A549 (cell line): ENCODE measurements at regions not wholly inside any gene's neighbourhood (a gene's known extent, or its start where the extent isn't known, plus 50 kb on each side); places are given as distances from the start of the nearest gene placed in this dataset.
"Not testable (repeated sequence)": the region's sequence is repeated elsewhere in the genome, so short reads cannot be mapped to it uniquely, and the experiment has no call there.

ENCODE experiments used
- ATAC-seq, 2 experiments: fragments of 200-7000 bp in 1 of 2; fragments of >200 bp in 1 of 2; cut with Nextera tagmentation in 1 of 2; cut with Tn5 transposase in 1 of 2; 3 replicates each; pipeline versions ENCODE4 v1.8.0 to v1.9.1; 2018 to 2020; ENCODE audit warnings: mild to moderate bottlenecking in 1 of 2, moderate library complexity in 1 of 2
- CTCF ChIA-PET: fragments of 300-600 bp; sonication (Branson Sonifier 250); formaldehyde crosslinking; extraction: SDS; loops from one replicate; lab custom pipeline; 2021; ENCODE audit warnings: antibody characterized with exemption, inconsistent platforms; lab: Yijun Ruan, JAX
- POLR2A ChIA-PET: fragments of 350-600 bp; formaldehyde crosslinking; extraction: SDS; loops from one replicate; lab custom pipeline; 2021; ENCODE audit warnings: antibody characterized with exemption, inconsistent platforms; lab: Yijun Ruan, JAX
- DNase-seq, 2 experiments: peaks; one replicate each; pipeline versions ENCODE4 v3.0.0 to v3.0.0-alpha.2; 2011 to 2016; ENCODE audit warnings: low read depth in 1 of 2, low spot score in 1 of 2
- FAIRE-seq: peaks from 2 replicates; lab custom pipeline; 2011; peaks lifted over from hg19 to GRCh38; lab: Jason Lieb, UNC
- H3K27ac ChIP-seq, 2 experiments: fragments of >200 bp; sonication (Bioruptor Twin); formaldehyde crosslinking; 3 replicates each; pipeline ENCODE4 v1.5.1; 2016 to 2017
- H3K4me1 ChIP-seq: fragments of >200 bp; sonication (Bioruptor Twin); formaldehyde crosslinking; 3 replicates; pipeline ENCODE4 v1.6.1; 2016
- H3K4me2 ChIP-seq: fragments of >200 bp; sonication (Bioruptor Twin); formaldehyde crosslinking; 3 replicates; pipeline ENCODE4 v1.6.1; 2016
- H3K4me3 ChIP-seq: fragments of >200 bp; sonication (Bioruptor Twin); formaldehyde crosslinking; 3 replicates; pipeline ENCODE4 v1.5.1; 2016
- H3K9me3 ChIP-seq: fragments of >200 bp; sonication (Bioruptor Twin); formaldehyde crosslinking; 3 replicates; pipeline ENCODE4 v1.6.1; 2016
- CBX8 ChIP-seq: fragments of 200-600 bp; sonication (generic); IDR thresholded peaks from 2 replicates; pipeline ENCODE4 v1.6.1; 2016
- CEBPB ChIP-seq, 2 experiments: fragments of >200 bp in 1 of 2; sonication (Bioruptor Twin) in 1 of 2; formaldehyde crosslinking in 1 of 2; IDR thresholded peaks; 2 replicates each; pipeline ENCODE4 v1.6.1; 2012 to 2016
- CHD2 ChIP-seq: fragments of 150-350 bp; IDR thresholded peaks from 2 replicates; pipeline ENCODE4 v1.6.1; 2014; ENCODE audit warnings: low read length; ENCODE audit not compliant: partially characterized antibody
- CHD4 ChIP-seq: fragments of 200-600 bp; sonication (generic); IDR thresholded peaks from 2 replicates; pipeline ENCODE4 v1.6.1; 2016; ENCODE audit warnings: antibody characterized with exemption, mild to moderate bottlenecking, borderline replicate concordance
- EHF ChIP-seq: fragments of 250-450 bp; sonication (Bioruptor Pico); IDR thresholded peaks from 2 replicates; pipeline ENCODE4 v1.5.0; 2020; ENCODE audit warnings: mild to moderate bottlenecking
- EP300 ChIP-seq, 2 experiments: fragments of >200 bp; sonication (Bioruptor Twin); formaldehyde crosslinking; IDR thresholded peaks; 2 replicates in 1 of 2; 3 replicates in 1 of 2; pipeline ENCODE4 v1.6.1; 2016 to 2017
- FOSL2 ChIP-seq, 2 experiments: fragments of 450-650 bp in 1 of 2; fragments of >200 bp in 1 of 2; sonication (Bioruptor Twin) in 1 of 2; formaldehyde crosslinking; IDR thresholded peaks; 2 replicates each; pipeline versions ENCODE4 v1.5.0 to v1.6.1; 2016 to 2020; ENCODE audit warnings: mild to moderate bottlenecking in 1 of 2, moderate library complexity in 1 of 2
- FOXS1 ChIP-seq: fragments of 250-450 bp; sonication (Bioruptor Pico); IDR thresholded peaks from 2 replicates; pipeline ENCODE4 v1.5.0; 2020; ENCODE audit warnings: mild to moderate bottlenecking, moderate library complexity
- GATA3 ChIP-seq: IDR thresholded peaks from 2 replicates; pipeline ENCODE4 v1.6.1; 2012; ENCODE audit warnings: borderline replicate concordance
- HES2 ChIP-seq: fragments of >200 bp; sonication (Bioruptor Twin); formaldehyde crosslinking; IDR thresholded peaks from 2 replicates; pipeline ENCODE4 v1.6.1; 2016
- HOXB13 ChIP-seq: fragments of 250-450 bp; sonication (Bioruptor Pico); IDR thresholded peaks from 2 replicates; pipeline ENCODE4 v1.5.0; 2020; ENCODE audit warnings: low read depth, mild to moderate bottlenecking, moderate library complexity
- JUN ChIP-seq, 2 experiments: fragments of >200 bp; sonication (Bioruptor Twin); formaldehyde crosslinking; IDR thresholded peaks; 2 replicates in 1 of 2; 3 replicates in 1 of 2; pipeline ENCODE4 v1.6.1; 2016 to 2017
- JUNB ChIP-seq: fragments of >200 bp; sonication (Bioruptor Twin); formaldehyde crosslinking; IDR thresholded peaks from 2 replicates; pipeline ENCODE4 v1.6.1; 2016
- KDM5A ChIP-seq: fragments of 200-600 bp; sonication (generic); IDR thresholded peaks from 2 replicates; pipeline ENCODE4 v1.6.1; 2016; ENCODE audit warnings: antibody characterized with exemption, mild to moderate bottlenecking
- MYC ChIP-seq: IDR thresholded peaks from 2 replicates; pipeline ENCODE4 v1.6.1; 2012; ENCODE audit warnings: mild to moderate bottlenecking, inconsistent platforms, low read length, improper control_type of control experiment, borderline replicate concordance
- NPAS2 ChIP-seq: fragments of 250-450 bp; sonication (Bioruptor Pico); IDR thresholded peaks from 2 replicates; pipeline ENCODE4 v1.8.0; 2022; ENCODE audit warnings: mild to moderate bottlenecking, moderate library complexity, borderline replicate concordance
- PBX3 ChIP-seq: IDR thresholded peaks from 2 replicates; pipeline ENCODE4 v1.6.1; 2012
- RAD21 ChIP-seq, 2 experiments: fragments of >200 bp in 1 of 2; sonication (Bioruptor Twin) in 1 of 2; formaldehyde crosslinking in 1 of 2; IDR thresholded peaks in 1 of 2; conservative IDR thresholded peaks in 1 of 2; 2 replicates in 1 of 2; 3 replicates in 1 of 2; pipeline ENCODE4 v1.6.1; 2012 to 2018; ENCODE audit warnings: inconsistent platforms in 1 of 2
- RCOR1 ChIP-seq: fragments of 150-350 bp; IDR thresholded peaks from 2 replicates; pipeline ENCODE4 v1.6.1; 2014; ENCODE audit warnings: antibody characterized with exemption, low read length, low read depth
- SMC3 ChIP-seq: fragments of >200 bp; sonication (Bioruptor Twin); formaldehyde crosslinking; IDR thresholded peaks from 3 replicates; pipeline ENCODE4 v1.6.1; 2018; ENCODE audit warnings: inconsistent platforms
- ZFP36 ChIP-seq: fragments of 450-650 bp; IDR thresholded peaks from 2 replicates; pipeline ENCODE4 v1.6.1; 2014; ENCODE audit warnings: borderline replicate concordance; ENCODE audit not compliant: partially characterized antibody
- ZNF302 ChIP-seq: fragments of 250-450 bp; sonication (Bioruptor Pico); IDR thresholded peaks from 2 replicates; pipeline ENCODE4 v1.9.0; 2021; ENCODE audit warnings: inconsistent platforms, mild to moderate bottlenecking, moderate library complexity
- WGBS: methylation state at CpG from one replicate; pipeline ENCODE4 v1.1.6; 2017; ENCODE audit errors: missing lambda C conversion rate; 5-methylcytosine and 5-hydroxymethylcytosine counted together
- TF ChIP-seq, protein P1 (sequence below): fragments of >200 bp; sonication (Bioruptor Twin); formaldehyde crosslinking; IDR thresholded peaks from 3 replicates; pipeline ENCODE4 v1.6.1; 2016

- WGBS = 68% methylated on average over 6 of the region's 6 CpGs
- Histone ChIP-seq H3K9me3 (peaks cover 14% of the 10 kb centered on the region; the same call in 2 of the 3 replicates), H3K27ac (no peak overlapping the region), H3K4me1 (peaks cover 17% of the 10 kb centered on the region), H3K4me2 (peak overlapping the region; percentile 54; the same call in 1 of the 3 replicates), H3K4me3 (no peak overlapping the region)
- ChIA-PET POLR2A (no interaction called here), CTCF (interaction anchor here (0.7 to 1.5 kb wide), 2 partner anchors 12 to 72 kb away, joined by 3 read pairs; no protein-coding TSS in a partner anchor)
- DNase-seq (no peak), FAIRE-seq (no peak), ATAC-seq (no peak)
- no peak for TF ChIP-seq EHF
- no peak for TF ChIP-seq CHD4
- no peak for TF ChIP-seq FOXS1 (CRISPR knock-in tag)
- no peak for TF ChIP-seq NPAS2 (CRISPR knock-in tag)
- no peak for TF ChIP-seq GATA3
Measured at GRCh38 chr2:72078773-72079172, 68.9 kb downstream of the CYP26B1 start.

DNA sequence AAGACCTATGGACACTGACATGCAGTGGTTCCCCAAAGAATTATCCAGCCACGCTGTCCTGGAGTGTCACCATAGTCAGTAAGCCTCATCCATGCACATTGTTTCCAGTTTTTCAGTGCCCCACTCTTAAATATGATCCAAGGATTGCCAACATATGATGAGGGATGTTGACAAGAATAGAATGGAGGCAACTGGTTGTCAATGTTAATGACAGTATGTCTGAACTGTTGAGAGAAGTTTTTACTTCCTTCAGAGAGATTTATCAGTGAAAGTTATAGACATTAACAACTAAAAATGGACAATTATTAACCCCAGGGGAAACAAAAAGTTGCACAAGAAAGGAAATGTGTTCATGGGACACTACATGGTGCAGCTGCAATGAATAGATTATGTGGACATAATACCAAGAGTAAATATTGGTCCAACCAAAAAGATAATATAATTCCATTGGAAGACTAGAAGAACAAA lies 69.9 kb downstream of the CYP26B1 start:
- POLR2A ChIA-PET = no interaction called here
- CTCF ChIA-PET = no interaction called here
- peak in 1 of 2 experiments; percentile 72 for DNase-seq
- TF ChIP-seq FOSL2 (IDR thresholded peaks at IDR 0.05) = no peak
- peak; percentile 19; the same call in 1 of the 2 replicates for TF ChIP-seq FOSL2 (CRISPR knock-in tag; IDR thresholded peaks at IDR 0.05)
- TF ChIP-seq JUN (IDR thresholded peaks at IDR 0.05) = peak; percentile 17 to 74; a peak in 2 of 5 replicates
- TF ChIP-seq HOXB13 = no peak
- TF ChIP-seq RAD21 (conservative IDR thresholded peaks at IDR 0.05 in 1 of 2, IDR thresholded peaks at IDR 0.05 in 1 of 2) = 0 out of 5 replicates have a peak, but pooled peaks of 1 of the 2 experiments have one; percentile 14
- TF ChIP-seq HES2 = peak; percentile 78; the same call in 1 of the 2 replicates
- TF ChIP-seq PBX3 = no peak
- TF ChIP-seq, protein P1, sequence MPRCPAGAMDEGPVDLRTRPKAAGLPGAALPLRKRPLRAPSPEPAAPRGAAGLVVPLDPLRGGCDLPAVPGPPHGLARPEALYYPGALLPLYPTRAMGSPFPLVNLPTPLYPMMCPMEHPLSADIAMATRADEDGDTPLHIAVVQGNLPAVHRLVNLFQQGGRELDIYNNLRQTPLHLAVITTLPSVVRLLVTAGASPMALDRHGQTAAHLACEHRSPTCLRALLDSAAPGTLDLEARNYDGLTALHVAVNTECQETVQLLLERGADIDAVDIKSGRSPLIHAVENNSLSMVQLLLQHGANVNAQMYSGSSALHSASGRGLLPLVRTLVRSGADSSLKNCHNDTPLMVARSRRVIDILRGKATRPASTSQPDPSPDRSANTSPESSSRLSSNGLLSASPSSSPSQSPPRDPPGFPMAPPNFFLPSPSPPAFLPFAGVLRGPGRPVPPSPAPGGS = peak; percentile 67; the same call in 1 of the 3 replicates
- no peak for TF ChIP-seq KDM5A
- TF ChIP-seq CBX8 = no peak
- TF ChIP-seq RCOR1 = no peak
- peak in 1 of 2 experiments; percentile 26; a peak in 1 of 5 replicates for TF ChIP-seq EP300 (IDR thresholded peaks at IDR 0.05)
- peak; percentile 38 for TF ChIP-seq ZFP36
- TF ChIP-seq GATA3 = peak; percentile 78
- peak; percentile 40; the same call in 1 of the 2 replicates for TF ChIP-seq MYC
- peak; percentile 16 for TF ChIP-seq CHD2
- TF ChIP-seq ZNF302 (CRISPR knock-in tag) = no peak
- peak; percentile 85 to 93 for TF ChIP-seq CEBPB (IDR thresholded peaks at IDR 0.05)
- no peak for TF ChIP-seq SMC3
- TF ChIP-seq JUNB = peak; percentile 41; the same call in 1 of the 2 replicates
- TF ChIP-seq, all 56 proteins: peak for 12
- H3K4me1 ChIP-seq = peaks cover 17% of the 10 kb centered on the region
- peaks cover 16% of the 10 kb centered on the region; the same call in 2 of the 3 replicates for H3K9me3 ChIP-seq
- H3K4me3 ChIP-seq = no peak overlapping the region
- H3K4me2 ChIP-seq = peak overlapping the region; percentile 54
- FAIRE-seq = no peak
- ATAC-seq = peak; percentile 30 to 70; a peak in 3 of 6 replicates
- no peak overlapping the region for H3K27ac ChIP-seq
- WGBS = 5% methylated on average over 1 of the region's 1 CpG

GRCh38 chr2:72073373-72073772 lies 74.3 kb downstream of the CYP26B1 start:
- Histone ChIP-seq H3K9me3 (peaks cover 19% of the 10 kb centered on the region; the same call in 2 of the 3 replicates), H3K4me1 (peaks cover 11% of the 10 kb centered on the region)
- 31% methylated on average over 8 of the region's 8 CpGs for WGBS
- H3K27ac ChIP-seq, H3K4me2 ChIP-seq, CTCF ChIA-PET, DNase-seq, FAIRE-seq, ATAC-seq, POLR2A ChIA-PET, H3K4me3 ChIP-seq: not testable (repeated sequence)

GRCh38 chr2:72064197-72064596 lies 83.5 kb downstream of the CYP26B1 start:
- Histone ChIP-seq H3K4me2 (peak overlapping the region; percentile 38; the same call in 2 of the 3 replicates), H3K4me3 (peak overlapping the region; percentile 41; the same call in 1 of the 3 replicates)
- DNase-seq, H3K27ac ChIP-seq, H3K9me3 ChIP-seq, ATAC-seq, H3K4me1 ChIP-seq, FAIRE-seq, POLR2A ChIA-PET: not testable (repeated sequence)
- CTCF ChIA-PET = interaction anchor here (1.9 kb wide), 1 partner anchor 86 kb away, joined by 4 read pairs; no protein-coding TSS in a partner anchor
- 53% methylated on average over 3 of the region's 14 CpGs for whole genome bisulfite sequencing
